Choroid plexus epithelial cell (primary cell): ENCODE measurements at regions not wholly inside any gene's neighbourhood (a gene's known extent, or its start where the extent isn't known, plus 50 kb on each side); places are given as distances from the start of the nearest gene placed in this dataset.

Experiments used
- DNase-seq: peaks from one replicate; pipeline ENCODE4 v3.0.0-alpha.2; 2010; ENCODE audit warnings: low read depth
- H3K4me3 ChIP-seq: 2 replicates; pipeline ENCODE4 v1.5.1; 2011; ENCODE audit warnings: low read depth, mild to moderate bottlenecking, control low read depth, low read length, moderate library complexity
- TF ChIP-seq, protein P1 (sequence below): conservative IDR thresholded peaks from 2 replicates; pipeline ENCODE4 v1.5.1; 2011; ENCODE audit warnings: low read depth, mild to moderate bottlenecking, control low read depth, inconsistent platforms, low read length, moderate library complexity

DNA sequence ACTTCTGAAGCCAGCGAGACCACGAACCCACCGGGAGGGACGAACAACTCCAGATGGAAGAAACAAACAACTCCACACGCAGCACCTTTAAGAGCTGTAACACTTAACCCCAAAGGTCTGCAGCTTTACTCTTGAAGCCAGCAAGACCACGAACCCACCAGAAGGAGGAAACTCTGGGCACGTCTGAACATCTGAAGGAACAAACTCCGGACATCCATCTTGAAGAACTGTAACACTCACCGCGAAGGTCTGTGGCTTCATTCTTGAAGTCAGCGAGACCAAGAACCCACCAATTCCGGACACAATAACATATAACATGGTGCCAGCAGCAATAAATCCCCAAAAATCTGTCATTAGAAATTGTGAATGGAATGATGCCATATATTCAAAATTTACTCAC is 180.9 kb downstream of the TLE1 start:
- no peak for DNase-seq
- H3K4me3 ChIP-seq: no peak overlapping the region
- TF ChIP-seq, protein P1, sequence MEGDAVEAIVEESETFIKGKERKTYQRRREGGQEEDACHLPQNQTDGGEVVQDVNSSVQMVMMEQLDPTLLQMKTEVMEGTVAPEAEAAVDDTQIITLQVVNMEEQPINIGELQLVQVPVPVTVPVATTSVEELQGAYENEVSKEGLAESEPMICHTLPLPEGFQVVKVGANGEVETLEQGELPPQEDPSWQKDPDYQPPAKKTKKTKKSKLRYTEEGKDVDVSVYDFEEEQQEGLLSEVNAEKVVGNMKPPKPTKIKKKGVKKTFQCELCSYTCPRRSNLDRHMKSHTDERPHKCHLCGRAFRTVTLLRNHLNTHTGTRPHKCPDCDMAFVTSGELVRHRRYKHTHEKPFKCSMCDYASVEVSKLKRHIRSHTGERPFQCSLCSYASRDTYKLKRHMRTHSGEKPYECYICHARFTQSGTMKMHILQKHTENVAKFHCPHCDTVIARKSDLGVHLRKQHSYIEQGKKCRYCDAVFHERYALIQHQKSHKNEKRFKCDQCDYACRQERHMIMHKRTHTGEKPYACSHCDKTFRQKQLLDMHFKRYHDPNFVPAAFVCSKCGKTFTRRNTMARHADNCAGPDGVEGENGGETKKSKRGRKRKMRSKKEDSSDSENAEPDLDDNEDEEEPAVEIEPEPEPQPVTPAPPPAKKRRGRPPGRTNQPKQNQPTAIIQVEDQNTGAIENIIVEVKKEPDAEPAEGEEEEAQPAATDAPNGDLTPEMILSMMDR: no peak

DNA sequence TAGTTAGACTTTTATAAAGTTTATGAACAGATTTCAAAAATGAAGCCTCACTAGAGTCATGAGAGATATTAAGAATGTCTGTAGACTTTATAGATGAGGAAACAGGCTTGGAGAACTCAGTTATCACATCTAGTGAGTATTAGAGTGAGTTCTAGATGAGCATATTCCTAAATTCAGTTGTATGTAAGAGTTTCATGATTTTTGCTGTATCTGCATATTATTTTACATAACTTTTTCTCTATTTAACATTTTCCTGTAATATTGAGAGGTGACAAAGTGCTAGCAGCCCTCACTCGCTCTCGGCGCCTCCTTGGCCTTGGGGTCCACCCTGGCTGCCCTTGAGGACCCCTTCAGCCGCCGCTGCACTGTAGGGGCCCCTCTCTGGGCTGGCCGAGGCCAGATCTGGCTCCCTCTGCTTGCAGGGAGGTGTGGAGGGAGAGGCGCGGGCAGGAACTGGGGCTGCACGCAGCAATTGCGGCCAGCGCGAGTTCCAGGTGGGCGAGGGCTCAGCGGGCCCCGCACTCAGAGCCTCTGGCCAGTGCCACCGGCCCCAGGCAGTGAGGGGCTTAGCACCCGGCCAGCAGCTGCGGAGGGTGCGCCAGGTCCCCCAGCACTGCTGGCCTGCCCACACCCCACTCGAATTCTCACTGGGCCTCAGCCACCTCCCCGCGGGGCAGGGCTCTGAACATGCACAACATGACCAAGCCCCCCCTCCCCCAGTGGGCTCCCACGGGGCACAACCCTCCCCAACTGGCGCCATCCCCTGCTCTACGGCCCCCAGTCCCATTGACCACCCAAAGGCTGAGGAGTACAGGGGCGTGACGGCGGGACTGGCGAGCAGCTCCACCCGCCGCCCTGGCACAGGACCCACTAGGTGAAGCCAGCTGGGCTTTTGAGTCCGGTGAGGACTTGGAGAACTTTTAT is 182.1 kb downstream of the TLE1 start:
- no peak overlapping the region for H3K4me3 ChIP-seq
- DNase-seq: no peak
- TF ChIP-seq, protein P1: no peak

DNA sequence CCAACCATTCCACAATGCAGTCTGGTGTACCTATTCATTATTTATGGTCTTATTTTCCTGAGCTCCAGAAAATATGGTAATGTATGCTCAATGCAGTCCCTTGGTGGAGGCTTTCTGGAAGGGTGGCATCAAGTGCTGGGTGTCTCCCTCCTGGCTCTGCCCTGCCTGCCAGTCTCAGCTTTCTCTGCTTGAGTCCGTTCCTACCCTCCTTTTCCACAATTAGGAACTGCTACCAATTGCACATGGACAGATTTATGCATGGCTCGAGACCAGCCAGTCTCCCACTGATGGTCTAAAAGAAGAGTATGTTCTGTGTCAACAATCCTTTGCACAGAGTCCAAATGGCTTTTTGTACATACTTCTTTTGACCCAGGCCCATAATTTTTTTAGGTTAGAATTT is 189.8 kb downstream of the TLE1 start:
- DNase-seq: no peak
- H3K4me3 ChIP-seq: no peak overlapping the region
- TF ChIP-seq, protein P1: no peak

DNA sequence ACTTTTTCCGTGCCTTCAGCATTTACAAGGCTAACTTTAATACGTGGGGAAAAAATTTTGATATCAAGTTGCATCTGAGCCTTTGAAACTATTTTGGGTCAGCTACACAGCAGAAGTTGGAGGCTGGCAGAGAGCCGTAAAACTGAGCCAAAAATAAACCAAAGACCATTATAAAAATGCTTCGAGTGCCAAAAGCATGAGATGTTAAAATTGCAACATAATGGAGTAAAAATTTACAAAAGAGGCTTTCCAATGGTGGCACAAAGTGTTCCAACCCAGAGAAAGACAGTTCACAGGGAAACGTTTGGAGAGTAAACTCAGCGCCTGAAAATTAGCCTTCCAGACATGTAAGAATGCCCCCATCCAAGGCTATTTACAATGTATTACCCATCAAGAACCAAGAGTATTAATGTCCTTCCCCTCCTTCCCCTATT is 190.3 kb downstream of the TLE1 start:
- TF ChIP-seq, protein P1: no peak
- DNase-seq: peak; percentile 78
- no peak overlapping the region for H3K4me3 ChIP-seq

DNA sequence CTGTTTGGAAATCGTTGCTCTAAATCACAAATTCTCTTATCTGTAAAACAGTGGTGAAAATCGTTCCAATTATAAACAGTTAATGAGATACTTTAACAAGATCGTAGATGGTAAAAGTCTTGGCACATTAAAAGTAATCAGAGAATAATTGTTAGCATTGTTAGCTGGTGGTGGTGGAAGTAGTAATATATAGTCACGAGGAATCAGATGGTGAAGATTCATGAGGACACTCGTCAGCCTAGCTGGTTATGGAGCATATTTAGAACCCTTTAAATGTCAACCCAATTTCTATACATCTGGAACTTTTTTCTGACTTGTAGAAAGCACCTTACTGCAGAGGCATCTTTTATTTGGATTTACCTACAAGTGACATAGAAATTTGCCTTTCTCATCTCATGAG is 190.8 kb downstream of the TLE1 start:
- no peak overlapping the region for H3K4me3 ChIP-seq
- TF ChIP-seq, protein P1: no peak

DNA sequence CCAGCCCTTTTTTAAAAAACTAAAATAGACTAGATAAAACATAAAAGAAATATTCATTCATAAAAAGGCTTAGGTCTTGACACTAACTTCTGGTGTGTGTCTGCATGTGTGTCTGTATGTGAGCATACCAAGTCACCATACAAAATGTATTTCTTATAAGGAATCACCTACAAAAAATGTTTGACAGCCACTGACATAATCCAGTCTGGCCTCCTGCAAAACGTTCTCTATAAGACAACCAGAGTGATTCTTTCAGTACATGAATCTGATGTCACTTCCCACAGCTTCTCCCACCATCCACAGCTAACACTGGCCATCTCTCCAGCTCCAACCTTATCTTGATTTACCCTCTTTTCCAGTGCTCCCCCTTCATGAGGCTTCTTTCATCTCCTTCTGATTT is 192.3 kb downstream of the TLE1 start:
- DNase-seq: no peak
- TF ChIP-seq, protein P1: no peak
- no peak overlapping the region for H3K4me3 ChIP-seq

More for the DNA sequence above, 190.8 kb downstream of the TLE1 start:
- no peak for DNase-seq
